A549 (cell line): ENCODE measurements at regions not wholly inside any gene's neighbourhood (a gene's known extent, or its start where the extent isn't known, plus 50 kb on each side); places are given as distances from the start of the nearest gene placed in this dataset.

ENCODE experiments used
- BHLHE40 ChIP-seq: IDR thresholded peaks from 2 replicates; pipeline ENCODE4 v1.6.1; 2012; ENCODE audit warnings: low read depth, low read length, inconsistent platforms
- CHD2 ChIP-seq: fragments of 150-350 bp; IDR thresholded peaks from 2 replicates; pipeline ENCODE4 v1.6.1; 2014; ENCODE audit warnings: low read length; ENCODE audit not compliant: partially characterized antibody
- CTCF ChIP-seq: fragments of >200 bp; sonication (Bioruptor Twin); formaldehyde crosslinking; IDR thresholded peaks from 3 replicates; pipeline ENCODE4 v1.5.1; 2016
- EP300 ChIP-seq, 2 experiments: fragments of >200 bp; sonication (Bioruptor Twin); formaldehyde crosslinking; IDR thresholded peaks; 2 replicates in 1 of 2; 3 replicates in 1 of 2; pipeline ENCODE4 v1.6.1; 2016 to 2017
- JUNB ChIP-seq: fragments of >200 bp; sonication (Bioruptor Twin); formaldehyde crosslinking; IDR thresholded peaks from 2 replicates; pipeline ENCODE4 v1.6.1; 2016
- MAX ChIP-seq: IDR thresholded peaks from 2 replicates; pipeline ENCODE4 v1.6.1; 2012
- MYC ChIP-seq: IDR thresholded peaks from 2 replicates; pipeline ENCODE4 v1.6.1; 2012; ENCODE audit warnings: mild to moderate bottlenecking, inconsistent platforms, low read length, improper control_type of control experiment, borderline replicate concordance
- POLR2A ChIP-seq: IDR thresholded peaks from 2 replicates; pipeline ENCODE4 v1.6.1; 2012; ENCODE audit warnings: mild to moderate bottlenecking, low read length
- POLR2AphosphoS2 ChIP-seq: conservative IDR thresholded peaks from 2 replicates; pipeline ENCODE4 v1.6.1; 2012; ENCODE audit warnings: low read length, improper control_type of control experiment, inconsistent platforms

DNA sequence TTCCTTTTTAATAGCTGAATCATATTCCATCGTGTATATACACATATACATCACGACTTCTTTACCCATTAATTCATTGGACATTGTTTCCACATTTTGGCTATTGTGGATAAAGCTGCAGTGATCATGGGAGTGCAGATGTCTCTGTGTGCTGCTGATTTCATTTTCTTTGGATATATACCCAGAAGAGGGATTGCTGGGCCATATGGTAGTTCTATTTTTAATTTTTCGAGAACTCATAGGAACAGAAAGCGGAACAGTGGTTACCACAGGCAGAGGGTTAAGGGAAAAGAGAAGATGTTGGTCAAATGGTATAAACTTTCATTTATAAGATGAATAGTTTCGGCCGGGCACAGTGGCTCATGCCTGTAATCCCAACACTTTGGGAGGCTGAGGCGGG is 187.4 kb upstream of the MYOCD start:
- no peak for TF ChIP-seq EP300 (IDR thresholded peaks at IDR 0.05)
- TF ChIP-seq POLR2A: no peak
- TF ChIP-seq CTCF: no peak
- TF ChIP-seq MYC: no peak
- no peak for TF ChIP-seq POLR2AphosphoS2
- no peak for TF ChIP-seq BHLHE40
- no peak for TF ChIP-seq JUNB
- no peak for TF ChIP-seq MAX
- TF ChIP-seq CHD2: no peak
